HG02943 (cell line): ENCODE measurements at regions not wholly inside any gene's neighbourhood (a gene's known extent, or its start where the extent isn't known, plus 50 kb on each side); places are given as distances from the start of the nearest gene placed in this dataset.
"Not testable (repeated sequence)": the region's sequence is repeated elsewhere in the genome, so short reads cannot be mapped to it uniquely, and the experiment has no call there.

ENCODE experiments used
- ATAC-seq: cut with Tn5 transposase; IDR thresholded peaks from one replicate; pipeline ENCODE4 v1.9.1; 2021; ENCODE audit warnings: mild to moderate bottlenecking, low read depth, moderate library complexity; ENCODE audit not compliant: unreplicated experiment

GRCh38 chr6:81568973-81569372 is 183.5 kb downstream of the TENT5A start:
- no peak for ATAC-seq

GRCh38 chr6:81565071-81565470 is 187.4 kb downstream of the TENT5A start:
- no peak for ATAC-seq

GRCh38 chr6:81564470-81565068 is 187.9 kb downstream of the TENT5A start:
- ATAC-seq, result no peak

- no peak for ATAC-seq
Observed at GRCh38 chr6:81562169-81562568, 190.3 kb downstream of the TENT5A start.

GRCh38 chr6:81561731-81562130 is 190.8 kb downstream of the TENT5A start:
- ATAC-seq, result no peak

GRCh38 chr6:81561071-81561564 is 191.4 kb downstream of the TENT5A start:
- no peak for ATAC-seq

- no peak for ATAC-seq
Observed at GRCh38 chr6:81557811-81558210, 194.7 kb downstream of the TENT5A start.

GRCh38 chr6:81556551-81556950 is 195.9 kb downstream of the TENT5A start:
- no peak for ATAC-seq

GRCh38 chr6:81553216-81553615 is 199.3 kb downstream of the TENT5A start:
- ATAC-seq, result no peak

- ATAC-seq, result no peak
Observed at GRCh38 chr6:81552644-81553043, 199.8 kb downstream of the TENT5A start.

GRCh38 chr6:81547149-81547548 is 205.3 kb downstream of the TENT5A start:
- no peak for ATAC-seq

GRCh38 chr6:81534934-81535465 is 217.5 kb downstream of the TENT5A start:
- no peak for ATAC-seq

- no peak for ATAC-seq
Observed at GRCh38 chr6:81531869-81532561, 220.5 kb downstream of the TENT5A start.

- ATAC-seq, result no peak
Observed at GRCh38 chr6:81517455-81517854, 235.0 kb downstream of the TENT5A start.

- no peak for ATAC-seq
Observed at GRCh38 chr6:81515562-81516453, 236.7 kb downstream of the TENT5A start.

- not testable (repeated sequence) for ATAC-seq
Observed at GRCh38 chr6:81514195-81514594, 238.3 kb downstream of the TENT5A start.

GRCh38 chr6:81511423-81511822 is 241.1 kb downstream of the TENT5A start:
- ATAC-seq, result no peak

- ATAC-seq, result no peak
Observed at GRCh38 chr6:81495999-81496398, 256.5 kb downstream of the TENT5A start.

- no peak for ATAC-seq
Observed at GRCh38 chr6:81491454-81492101, 260.9 kb downstream of the TENT5A start.

GRCh38 chr6:81487489-81487888 is 265.0 kb downstream of the TENT5A start:
- ATAC-seq, result no peak
